Ecto neural progenitor cell (in vitro differentiated cells): ENCODE measurements at regions not wholly inside any gene's neighbourhood (a gene's known extent, or its start where the extent isn't known, plus 50 kb on each side); places are given as distances from the start of the nearest gene placed in this dataset.

Experiments
- DNase-seq: peaks from one replicate; pipeline ENCODE4 v3.0.0-alpha.2; 2018; ENCODE audit warnings: low spot score

DNA sequence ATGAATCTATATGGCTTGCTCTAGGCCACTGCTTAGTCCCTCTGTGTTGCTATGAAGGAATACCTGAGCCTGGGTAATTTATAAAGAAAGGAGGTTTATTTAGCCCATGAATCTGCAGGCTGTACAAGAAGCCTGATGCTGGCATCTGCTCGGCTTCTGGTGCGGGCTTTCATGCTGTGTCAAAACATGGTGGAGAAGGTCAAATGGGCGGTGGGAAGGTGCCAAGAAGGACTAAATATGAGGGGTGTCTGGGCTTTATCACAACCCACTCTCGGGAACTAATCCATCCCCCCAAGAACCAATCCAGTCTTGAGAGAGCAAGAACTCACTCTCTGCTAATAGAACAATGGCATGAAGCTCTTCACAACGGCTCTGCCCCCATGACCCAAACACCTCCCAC is 481.6 kb downstream of the EIPR1 start:
- no peak for DNase-seq

DNA sequence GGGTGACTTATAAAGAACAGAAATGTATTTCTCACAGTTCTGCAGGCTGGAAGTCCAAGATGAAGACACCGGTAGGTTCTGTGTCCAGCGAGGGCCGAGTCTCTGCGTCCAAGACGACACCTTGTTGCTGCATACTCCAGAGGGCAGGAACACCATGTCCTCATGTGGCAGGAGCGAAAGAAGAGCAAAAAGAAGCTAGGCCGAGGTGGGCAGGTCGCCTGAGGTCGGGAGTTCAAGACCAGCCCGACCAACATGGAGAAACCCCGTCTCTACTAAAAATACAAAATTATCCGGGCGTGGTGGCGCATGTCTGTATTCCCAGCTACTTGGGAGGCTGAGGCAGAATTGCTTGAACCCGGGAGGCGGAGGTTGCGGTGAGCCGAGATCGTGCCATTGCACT is 483.6 kb downstream of the EIPR1 start:
- peak; percentile 25 for DNase-seq

GRCh38 chr2:2892892-2893291 is 484.7 kb downstream of the EIPR1 start:
- peak; percentile 17 for DNase-seq

DNA sequence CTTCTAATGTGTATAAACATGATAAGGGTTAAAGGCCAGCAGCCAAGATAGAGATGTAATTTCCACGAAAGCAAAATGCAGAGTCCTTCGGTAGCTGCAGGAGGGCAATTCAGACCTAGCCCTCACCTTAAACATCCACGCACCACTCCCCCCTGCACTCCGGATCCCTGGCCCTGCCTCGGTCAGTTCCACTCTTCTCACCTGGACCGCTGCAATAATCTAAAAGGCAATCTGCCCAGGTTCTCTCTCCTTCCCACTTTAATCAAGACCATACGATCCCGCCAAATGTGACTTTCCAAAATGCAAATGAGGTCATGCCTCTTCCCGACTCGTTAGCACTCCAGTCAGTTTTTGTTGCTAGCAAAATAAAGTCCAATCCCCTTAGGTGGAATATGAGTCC is 485.2 kb downstream of the EIPR1 start:
- peak; percentile 8 for DNase-seq

DNA sequence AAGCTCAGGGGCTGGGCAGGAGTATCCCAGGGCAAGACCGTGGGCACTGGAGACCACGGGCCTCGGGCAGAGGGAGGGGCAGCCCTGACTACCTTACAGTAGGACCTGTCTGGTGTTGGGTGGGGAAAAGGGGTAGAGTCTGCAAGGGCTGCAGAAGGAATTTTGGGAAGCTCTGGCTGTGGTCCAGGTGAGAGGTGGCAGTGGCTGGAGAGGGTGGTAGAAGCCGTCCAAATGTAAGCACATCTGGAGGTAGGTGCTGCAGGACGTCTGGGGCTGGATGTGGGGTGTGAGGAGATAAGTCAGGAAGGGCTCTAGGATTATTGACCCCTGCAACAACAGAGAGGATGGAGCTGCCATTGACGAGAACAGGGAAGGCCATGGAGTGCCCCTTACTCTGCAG is 486.7 kb downstream of the EIPR1 start:
- peak; percentile 24 for DNase-seq

DNA sequence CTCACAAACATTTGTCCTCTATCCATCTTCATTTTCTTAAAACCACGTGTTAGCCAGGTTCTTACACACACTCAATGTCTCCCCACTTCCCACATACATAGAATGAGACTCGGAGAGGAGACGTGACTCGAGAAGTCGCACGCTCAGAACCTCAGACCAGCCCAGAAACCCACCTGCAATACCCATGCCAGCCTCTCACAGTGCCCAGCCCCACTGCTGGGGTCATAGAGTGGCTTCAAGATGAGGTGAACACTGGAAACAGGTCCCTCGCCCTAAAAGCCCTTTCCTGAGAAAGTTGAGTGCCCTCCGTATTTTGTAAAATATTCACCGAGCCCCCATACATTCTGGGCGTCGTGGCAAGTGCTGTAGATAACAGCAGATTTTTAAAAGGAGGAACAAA is 487.4 kb downstream of the EIPR1 start:
- no peak for DNase-seq

- DNase-seq, result no peak
These were observed 488.0 kb downstream of the EIPR1 start for GRCh38 chr2:2889646-2890045.

GRCh38 chr2:2889141-2889540 is 488.5 kb downstream of the EIPR1 start:
- no peak for DNase-seq

DNA sequence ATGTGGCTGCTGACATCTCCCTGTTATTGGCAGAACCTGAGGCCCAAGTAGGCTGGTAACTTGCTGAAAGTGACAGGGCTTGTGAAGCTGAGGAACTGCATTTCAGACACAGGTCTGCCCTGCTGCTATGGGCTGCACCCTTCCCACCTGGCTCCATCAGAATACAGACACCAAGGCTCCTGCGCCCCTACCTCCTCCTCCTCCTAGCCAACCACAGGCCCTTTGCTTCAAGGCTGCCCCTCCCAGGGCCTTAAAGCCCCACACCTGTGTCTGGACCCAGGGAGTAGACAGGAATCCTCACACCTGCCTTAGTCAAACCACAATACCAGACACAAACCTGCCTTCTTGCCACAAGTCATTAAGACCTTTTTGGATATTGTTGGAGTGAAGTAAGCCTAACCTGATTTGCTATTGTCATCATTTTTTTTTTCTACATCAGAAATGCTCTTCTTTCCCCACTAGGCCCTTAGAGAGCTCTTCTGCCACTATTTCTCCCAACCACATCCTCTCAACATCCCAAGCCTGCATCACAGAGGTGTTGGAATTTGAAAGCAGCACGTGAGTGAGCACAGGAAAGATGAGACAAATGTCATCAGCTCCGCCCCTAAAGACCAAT is 489.7 kb downstream of the EIPR1 start:
- DNase-seq, result no peak

DNA sequence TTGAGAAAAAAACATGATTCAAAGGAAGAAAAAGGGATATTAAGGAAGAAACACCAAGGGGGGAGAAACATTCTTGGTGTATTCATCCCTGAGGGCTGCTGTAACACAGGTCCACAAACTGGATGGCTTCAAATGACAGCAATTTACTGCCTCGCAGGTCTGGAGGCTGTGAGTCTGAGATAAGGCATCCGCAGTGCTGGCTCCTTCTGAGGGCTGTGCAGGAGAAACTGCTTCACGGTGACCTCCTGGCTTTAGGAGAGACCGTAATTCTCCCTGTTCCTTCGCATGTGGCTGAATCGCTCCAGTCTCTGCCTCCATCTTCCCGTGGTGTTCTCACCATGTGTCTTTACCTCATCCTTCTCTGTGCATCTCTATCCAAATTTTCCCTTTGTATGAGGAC is 490.7 kb downstream of the EIPR1 start:
- DNase-seq, result no peak

GRCh38 chr2:2881499-2881898 is 496.1 kb downstream of the EIPR1 start:
- no peak for DNase-seq

GRCh38 chr2:2880938-2881337 is 496.7 kb downstream of the EIPR1 start:
- no peak for DNase-seq

DNA sequence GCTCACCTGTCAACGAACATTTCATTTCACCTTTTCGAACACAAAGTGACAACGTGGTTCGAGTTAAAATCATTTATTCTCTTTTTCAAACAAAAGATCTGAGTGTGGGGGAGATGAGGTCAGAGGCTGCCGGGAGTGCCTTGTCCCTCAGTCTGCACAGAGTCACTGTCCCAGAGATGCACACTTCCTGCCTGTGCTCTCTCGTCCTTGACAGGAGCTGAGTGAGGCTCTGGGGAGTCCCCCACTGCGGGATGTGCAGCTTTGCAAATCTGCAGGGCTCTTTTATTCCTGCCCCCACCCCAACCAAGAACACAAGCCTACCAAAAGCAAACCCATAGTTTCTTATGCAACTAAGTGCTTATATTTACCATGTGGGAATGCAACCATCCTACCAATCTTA is 497.8 kb downstream of the EIPR1 start:
- no peak for DNase-seq

DNA sequence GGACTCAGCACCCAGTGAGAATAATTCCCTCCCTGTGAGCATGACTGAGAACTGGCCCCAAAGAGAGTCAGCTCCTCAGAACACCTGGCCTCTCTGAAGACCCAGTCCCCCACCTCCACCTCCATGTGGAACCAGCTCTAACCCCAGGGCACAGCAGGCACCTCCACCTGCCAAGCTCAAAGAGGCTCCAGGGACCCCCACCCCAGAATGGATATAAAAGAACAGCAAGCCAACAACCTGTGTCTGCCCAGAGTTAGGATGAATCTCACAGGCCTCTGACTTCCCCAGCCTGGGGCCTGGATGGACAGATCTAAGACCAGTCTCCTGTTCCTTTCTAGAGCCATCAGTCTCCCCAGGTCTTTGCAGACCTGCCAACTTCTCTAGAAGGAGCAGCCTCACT is 498.5 kb downstream of the EIPR1 start:
- peak; percentile 31 for DNase-seq

DNA sequence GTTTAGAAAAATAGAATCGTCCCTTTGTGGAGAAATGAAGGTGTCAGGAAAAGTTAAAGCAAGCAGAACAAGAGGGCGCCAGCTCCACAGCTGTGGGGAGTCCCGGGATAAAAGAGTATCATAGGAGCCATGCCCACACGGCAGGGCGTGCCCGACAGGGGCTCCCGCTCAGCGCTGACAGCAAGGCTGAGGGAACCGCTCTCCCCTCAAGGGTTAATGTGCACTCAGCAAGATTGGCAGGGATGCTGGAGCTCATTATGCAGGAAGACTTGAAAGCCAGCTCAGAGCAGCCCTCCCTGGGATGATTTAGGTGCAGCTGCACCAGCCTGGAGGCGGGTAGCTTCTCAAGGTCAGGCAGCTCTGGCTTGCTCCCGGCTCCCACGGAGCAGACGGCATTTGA is 500.2 kb downstream of the EIPR1 start:
- no peak for DNase-seq

DNA sequence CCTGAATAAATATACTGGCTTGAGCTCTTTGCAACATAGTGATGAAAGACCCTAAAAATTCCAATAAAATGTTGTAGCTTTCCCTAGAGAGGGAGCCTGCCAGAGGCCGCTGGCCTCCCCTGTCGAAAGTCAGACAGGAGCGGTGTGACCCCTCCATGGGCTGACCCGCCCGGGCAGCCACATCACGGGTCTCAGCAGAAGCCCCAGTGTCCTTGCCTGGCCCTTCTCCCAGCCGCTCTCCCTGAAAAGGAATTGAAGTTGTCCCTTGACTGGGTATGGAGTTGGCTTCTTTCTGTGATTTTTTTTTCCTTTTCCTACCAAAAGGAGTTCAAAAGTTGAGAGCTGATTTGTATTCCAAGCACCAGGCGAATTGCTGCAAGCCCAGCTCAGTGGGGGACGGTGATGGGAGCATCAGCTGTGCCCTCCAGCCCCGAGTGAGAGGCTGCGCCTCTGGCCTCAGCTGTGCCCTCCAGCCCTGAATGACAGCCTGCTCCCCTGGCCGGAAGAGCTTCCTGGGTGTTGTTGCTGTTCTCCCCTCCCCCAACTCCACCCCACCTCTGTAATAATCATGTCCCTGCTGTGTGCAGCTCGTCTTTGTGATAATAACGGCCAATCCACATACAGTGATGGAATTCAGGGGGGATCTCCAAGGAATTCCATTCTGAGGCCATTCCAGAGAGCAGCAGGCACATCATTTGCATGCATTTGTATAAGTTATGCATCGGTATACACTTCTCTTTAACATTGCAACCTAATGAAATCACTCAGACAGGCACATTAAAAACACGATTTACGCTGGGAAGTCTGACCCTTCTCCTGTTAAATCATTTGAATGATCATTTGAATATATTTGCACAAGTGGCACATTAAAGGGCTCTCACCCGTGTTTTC is 501.0 kb downstream of the EIPR1 start:
- DNase-seq, result no peak

- peak; percentile 19 for DNase-seq
These were observed 501.8 kb downstream of the EIPR1 start for GRCh38 chr2:2875831-2876230.

DNA sequence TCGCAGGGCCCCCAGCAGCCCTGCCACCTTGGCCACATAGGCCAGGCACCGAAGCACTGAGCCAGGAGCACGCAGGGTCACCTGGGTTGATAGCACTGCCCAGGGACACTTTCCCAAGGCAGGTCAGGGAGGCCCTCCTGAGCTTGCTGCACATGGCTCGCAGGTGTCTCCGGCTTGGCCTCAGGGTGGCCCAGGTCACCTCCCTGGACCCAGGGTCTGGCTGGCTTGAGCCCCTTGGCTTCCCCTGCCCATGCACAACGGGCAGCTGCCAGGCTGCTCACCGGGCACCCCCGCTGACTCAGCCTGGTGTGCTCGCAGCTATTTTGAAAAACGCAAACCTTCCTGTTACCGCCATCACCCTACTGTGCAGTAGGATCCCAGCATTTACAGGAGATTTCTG is 502.3 kb downstream of the EIPR1 start:
- DNase-seq, result no peak

DNA sequence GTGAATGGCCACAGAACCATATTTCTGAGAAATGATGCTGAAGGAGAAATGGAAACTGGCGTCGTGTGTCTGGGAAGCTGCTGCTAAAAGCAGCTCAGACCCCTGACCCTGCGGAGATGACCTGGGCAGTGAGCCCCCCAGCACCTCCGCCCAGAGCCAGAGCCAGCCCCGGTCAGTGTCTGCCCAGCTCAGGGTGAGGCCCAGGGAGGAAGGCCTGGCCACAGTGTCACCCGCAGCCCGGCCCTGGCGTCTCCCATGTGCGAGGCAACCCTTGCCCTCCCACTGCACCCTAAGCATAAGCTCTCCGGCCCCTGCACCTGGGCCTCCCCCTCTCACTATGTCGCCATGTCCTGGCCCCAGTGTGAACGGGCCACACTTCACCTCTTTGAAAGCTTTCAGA is 502.8 kb downstream of the EIPR1 start:
- DNase-seq, result no peak

DNA sequence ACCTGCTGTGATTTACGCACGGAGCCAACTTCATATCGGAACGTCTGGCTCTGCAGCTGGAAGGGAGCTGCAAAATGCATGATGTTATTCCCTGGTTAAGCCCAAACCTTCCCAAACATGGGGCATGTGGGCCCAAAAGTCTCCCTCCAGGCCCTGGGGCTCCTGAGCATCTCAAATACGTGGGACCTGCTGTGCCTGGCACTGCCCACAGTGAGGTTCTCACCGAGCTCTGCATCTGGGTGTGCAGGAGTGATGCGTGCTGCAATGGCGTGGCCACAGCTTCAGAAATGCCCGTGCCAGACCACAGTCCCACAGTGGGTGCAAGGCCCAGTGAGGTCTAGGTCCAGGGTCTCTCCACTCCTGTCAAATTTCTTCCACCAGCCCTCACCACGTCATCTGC is 503.3 kb downstream of the EIPR1 start:
- no peak for DNase-seq

DNA sequence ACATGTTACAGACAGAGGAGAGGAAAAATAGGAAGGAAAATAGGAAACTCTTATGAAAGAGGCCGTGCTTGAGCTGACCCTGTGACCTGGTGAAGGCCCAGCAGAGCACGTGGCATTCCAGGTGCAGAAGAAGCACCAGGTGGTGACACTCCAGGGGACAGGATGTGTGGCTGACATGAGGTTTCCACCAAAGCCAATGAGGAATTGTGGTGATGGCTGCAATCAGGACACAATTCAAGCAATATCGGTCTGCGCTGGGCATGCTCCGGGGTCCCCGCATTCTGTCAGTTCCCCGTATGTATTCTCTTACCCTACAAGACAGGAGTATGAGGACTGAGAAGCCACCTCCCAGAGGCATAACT is 504.2 kb downstream of the EIPR1 start:
- no peak for DNase-seq

DNA sequence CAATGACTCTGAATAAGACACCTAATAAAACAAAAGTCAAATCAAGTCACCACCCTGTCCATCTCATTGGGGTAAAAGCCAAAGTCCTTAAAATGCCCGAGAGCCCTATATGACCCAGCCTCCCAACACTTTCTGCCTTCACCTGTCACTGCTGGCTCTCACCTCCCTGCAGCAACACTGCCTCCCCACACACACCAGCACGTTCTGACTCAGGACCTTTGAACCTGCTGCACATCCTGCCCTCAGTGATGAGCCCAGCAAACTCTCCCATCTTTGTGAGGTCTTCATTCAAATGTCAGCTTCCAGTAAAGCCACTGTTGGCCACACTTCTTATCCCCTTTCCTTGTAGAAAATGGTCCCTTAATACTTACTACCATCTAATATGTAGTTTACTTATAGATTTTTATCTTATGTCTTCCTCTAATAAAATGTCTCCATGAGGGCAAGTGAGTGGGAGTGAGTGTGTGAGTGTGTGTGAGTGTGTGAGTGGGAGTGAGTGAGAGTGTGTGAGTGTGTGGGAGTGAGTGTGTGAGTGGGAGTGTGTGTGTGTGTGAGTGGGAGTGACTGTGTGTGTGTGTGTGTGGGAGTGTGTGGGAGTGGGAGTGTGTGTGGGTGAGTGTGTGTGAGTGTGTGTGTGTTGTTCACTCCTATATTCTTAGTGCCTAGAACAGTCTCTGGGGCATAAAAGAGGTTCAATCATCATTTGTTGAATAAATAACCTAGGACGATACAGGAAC is 504.7 kb downstream of the EIPR1 start:
- no peak for DNase-seq

DNA sequence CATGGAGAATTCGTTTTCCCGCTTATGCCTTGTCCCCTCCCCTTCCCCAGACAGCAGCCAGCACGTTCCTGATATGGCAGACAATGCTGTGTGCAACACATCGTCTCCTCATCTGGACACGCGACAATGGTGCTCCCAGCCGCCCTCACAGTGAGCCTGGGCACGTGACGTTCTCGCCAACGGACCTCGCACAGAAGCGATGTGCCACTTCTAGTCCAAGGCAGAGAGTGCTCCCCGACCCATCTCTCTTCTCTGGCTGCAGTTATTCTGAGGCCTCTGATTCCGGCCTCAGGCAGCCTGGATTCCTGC is 505.4 kb downstream of the EIPR1 start:
- DNase-seq, result no peak
